NCI-H1105 (cell line): ENCODE measurements at regions not wholly inside any gene's neighbourhood (a gene's known extent, or its start where the extent isn't known, plus 50 kb on each side); places are given as distances from the start of the nearest gene placed in this dataset.

Source experiments
- DNase-seq: peaks from one replicate; lab custom pipeline; 2025; lab: John Stamatoyannopoulos, UW

GRCh38 chr13:99640260-99640659 is 139.0 kb downstream of the TM9SF2 start:
- no peak for DNase-seq

- no peak for DNase-seq
These were observed 137.9 kb downstream of the TM9SF2 start for GRCh38 chr13:99639126-99639525.

DNA sequence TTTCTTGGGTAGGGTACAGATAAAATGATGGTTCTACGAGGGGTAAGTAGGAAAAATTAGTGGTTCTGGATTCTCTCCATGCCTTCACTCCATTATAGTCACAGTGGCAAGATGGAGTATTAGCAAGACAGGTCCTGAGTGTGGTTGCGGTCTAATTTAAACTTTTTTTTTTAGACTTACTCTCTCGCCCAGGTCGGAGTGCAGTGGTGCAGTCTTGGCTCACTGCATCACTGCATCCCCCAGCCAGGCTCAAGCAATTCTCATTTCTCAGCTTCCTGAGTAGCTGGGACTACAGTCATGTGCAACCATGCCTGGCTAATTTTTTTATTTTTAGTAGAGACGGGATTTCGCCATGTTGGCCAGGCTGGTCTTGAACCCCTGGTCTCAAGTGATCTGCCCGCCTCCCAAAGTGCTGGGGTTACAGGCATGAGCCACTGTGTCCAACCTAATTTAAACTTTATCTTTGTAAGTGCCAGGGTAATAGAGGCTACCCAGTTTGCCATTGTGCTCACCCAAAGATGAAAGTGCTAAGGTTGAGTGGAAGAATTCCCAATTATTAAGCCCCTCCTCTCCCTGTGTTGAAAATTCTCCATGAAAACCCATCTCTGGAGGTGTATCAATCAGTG is 135.6 kb downstream of the TM9SF2 start:
- DNase-seq, result no peak

DNA sequence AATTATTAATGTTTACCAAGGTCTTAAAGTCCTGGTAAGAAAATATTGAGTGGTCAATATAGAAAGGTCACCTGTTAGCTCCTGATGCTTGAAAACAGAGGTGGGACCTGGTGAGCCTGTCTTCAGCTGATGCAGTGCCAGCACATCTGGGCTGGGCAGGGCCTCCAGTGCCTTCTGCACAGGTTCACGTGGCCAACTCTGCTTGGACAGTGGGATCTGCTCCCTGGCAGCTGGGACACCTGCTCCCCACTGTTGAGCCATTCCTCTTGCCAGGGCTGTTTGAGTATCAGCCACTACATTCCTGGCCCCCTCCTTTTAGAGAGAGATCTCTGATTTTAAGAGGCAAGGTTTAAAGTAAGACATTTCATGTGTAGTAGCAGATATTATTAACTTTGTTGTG is 135.0 kb downstream of the TM9SF2 start:
- DNase-seq, result no peak

GRCh38 chr13:99634672-99635071 is 133.4 kb downstream of the TM9SF2 start:
- DNase-seq, result no peak

GRCh38 chr13:99630269-99630898 is 129.1 kb downstream of the TM9SF2 start:
- DNase-seq, result no peak

- DNase-seq, result no peak
These were observed 128.4 kb downstream of the TM9SF2 start for GRCh38 chr13:99629641-99630040.

DNA sequence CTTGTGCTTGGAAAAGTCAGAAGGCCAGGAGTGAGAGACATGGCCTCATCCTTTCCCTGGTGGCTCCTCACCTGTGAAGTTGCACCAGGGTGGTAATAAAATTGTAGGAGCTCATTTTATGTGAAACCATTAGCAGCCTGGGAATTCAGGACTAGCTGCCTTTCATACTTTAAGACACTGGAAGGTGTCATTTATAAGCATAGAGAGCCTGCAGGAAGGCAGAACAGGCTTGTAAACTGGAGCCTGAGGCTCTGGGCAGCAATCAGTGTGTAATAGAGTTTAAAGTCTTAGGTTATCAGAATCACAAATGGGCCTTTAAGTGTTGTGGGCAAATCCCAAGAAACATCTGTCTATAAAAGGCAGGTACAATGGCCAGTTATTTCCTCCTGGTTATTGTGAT is 127.2 kb downstream of the TM9SF2 start:
- DNase-seq, result no peak

DNA sequence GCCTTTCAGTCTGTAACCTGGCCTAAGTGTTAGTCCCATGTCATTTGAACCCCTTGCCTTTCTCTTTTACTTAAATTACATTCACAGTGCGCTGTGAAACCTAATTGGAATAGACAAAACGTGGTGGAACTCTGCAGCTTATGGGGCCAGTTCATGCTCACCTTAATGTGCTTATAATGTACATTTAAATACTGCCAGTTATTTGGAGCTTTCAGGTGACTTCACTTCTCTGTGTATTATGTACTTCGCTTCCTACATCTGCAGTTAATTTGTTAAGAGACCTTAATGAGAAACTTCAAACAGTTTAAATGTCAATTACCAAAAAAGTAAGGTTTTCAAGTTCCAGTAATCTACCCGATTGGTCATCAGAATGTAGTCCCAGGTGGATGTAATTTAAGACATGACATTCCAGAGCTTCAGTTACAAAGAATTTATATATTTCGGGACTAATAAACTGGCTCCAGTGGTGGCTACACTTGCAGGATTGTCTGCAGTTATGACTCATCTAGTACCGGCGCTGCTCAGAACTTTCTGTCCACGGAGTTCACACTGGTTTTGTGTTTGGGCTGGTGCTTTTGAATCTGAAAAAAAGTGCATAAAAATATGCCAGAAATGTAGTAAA is 125.3 kb downstream of the TM9SF2 start:
- DNase-seq, result no peak

DNA sequence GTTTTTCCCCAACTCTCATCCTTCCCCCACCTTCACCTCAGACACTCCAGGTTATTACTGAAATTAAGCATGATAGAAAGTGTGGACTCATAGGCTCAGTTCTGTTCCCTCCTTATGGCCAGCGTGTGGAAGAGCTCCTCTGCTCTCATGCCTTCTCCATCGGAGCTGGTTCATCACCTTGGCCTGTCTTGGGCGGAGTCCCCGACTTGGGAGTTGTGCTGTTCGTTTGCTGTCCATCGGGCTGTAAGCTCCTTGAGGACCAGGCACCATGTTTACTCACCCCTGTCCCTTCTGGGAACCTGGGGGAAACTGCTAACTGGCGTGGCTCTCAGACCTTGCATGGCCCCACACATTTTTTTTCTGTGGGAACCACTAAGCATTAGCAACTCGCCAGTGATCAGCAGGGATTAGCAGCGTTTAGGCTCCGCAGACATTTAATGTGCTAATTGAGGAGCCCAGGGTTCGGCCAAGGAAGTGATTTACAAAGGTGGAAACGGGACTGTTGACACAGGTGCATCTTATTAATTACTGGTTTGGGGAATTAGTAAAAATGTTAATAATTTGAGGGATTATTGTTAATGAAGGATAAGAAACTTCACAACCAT is 123.8 kb downstream of the TM9SF2 start:
- no peak for DNase-seq

- DNase-seq, result no peak
These were observed 119.5 kb downstream of the TM9SF2 start for GRCh38 chr13:99620806-99621205.

- no peak for DNase-seq
These were observed 117.9 kb downstream of the TM9SF2 start for GRCh38 chr13:99619207-99619606.

DNA sequence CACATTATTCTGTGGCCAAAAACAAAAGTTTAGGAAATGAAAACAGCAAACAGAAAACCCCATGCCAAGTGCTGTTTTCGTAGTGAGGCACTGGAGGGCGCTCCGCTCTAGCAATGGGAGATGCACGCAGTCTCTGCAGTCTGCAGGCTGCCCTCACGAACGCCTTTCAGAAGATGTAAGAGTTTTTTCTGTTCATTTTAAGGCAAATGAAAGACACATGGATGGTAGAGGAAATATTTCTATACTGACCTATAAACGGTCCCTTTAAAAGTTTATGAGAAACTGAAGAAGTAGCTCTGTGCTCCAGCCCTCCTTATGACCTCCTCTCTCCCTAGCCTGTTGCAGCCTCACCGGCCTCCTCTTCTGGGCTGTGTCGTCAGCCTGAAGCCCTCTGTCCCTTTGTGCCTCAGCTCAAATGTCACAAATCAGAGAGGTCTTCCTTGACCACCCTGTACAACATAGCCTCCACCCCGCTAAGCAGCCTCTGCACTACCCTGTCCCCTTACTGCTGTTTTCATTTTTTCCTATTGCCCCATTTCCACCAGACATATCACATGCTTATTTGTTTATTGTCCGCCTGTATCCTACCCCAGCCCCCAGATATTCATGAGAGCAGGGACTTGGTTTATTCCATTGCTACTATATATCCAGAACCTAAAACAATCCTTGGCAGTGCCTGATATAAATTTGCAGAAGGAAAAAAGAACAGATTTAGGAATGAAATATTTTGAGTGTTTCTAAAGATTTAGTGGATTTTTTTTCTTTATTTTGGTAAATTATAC is 116.4 kb downstream of the TM9SF2 start:
- no peak for DNase-seq

GRCh38 chr13:99614465-99614885 is 113.2 kb downstream of the TM9SF2 start:
- DNase-seq, result no peak
